ENCODE measurements at regions not wholly inside any gene's neighbourhood (a gene's known extent, or its start where the extent isn't known, plus 50 kb on each side); places are given as distances from the start of the nearest gene placed in this dataset.

DNA sequence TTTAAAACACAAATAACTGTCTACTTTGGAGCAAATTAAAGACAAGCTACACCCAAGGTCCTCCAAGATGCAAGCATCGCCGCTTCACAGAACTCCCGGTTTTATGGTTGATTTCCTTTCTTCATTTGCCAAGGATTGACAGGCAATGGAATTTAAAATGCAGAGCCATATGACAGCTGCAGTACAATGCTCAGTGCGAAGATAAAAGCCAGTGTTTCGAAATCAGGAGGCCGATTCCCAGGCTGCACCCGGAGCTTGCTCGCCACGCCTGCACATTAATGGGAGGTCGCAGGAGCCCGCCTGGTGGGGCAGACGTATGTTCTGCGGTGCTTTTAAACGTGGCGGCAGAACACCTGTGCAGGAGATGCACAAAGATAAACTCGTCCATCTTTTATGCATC, 727.6 kb upstream of the SOX11 start:
- no peak for DNase-seq (ENCODE audit: low read depth, low spot score)
- H3K9me3 Mint-ChIP-seq: no peaks in the 10 kb centered on the region
- H3K27me3 Mint-ChIP-seq (ENCODE audit: low read depth): no peaks in the 10 kb centered on the region
- TF ChIP-seq, protein P1, sequence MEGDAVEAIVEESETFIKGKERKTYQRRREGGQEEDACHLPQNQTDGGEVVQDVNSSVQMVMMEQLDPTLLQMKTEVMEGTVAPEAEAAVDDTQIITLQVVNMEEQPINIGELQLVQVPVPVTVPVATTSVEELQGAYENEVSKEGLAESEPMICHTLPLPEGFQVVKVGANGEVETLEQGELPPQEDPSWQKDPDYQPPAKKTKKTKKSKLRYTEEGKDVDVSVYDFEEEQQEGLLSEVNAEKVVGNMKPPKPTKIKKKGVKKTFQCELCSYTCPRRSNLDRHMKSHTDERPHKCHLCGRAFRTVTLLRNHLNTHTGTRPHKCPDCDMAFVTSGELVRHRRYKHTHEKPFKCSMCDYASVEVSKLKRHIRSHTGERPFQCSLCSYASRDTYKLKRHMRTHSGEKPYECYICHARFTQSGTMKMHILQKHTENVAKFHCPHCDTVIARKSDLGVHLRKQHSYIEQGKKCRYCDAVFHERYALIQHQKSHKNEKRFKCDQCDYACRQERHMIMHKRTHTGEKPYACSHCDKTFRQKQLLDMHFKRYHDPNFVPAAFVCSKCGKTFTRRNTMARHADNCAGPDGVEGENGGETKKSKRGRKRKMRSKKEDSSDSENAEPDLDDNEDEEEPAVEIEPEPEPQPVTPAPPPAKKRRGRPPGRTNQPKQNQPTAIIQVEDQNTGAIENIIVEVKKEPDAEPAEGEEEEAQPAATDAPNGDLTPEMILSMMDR (conservative IDR thresholded peaks at IDR 0.05): no peak
- no peak overlapping the region for H3K27ac Mint-ChIP-seq (ENCODE audit: unreplicated experiment)
- H3K4me3 Mint-ChIP-seq: no peak overlapping the region
- peaks cover 15% of the 10 kb centered on the region for H3K4me1 Mint-ChIP-seq
- H3K36me3 Mint-ChIP-seq (ENCODE audit: low read depth): no peaks in the 10 kb centered on the region

DNA sequence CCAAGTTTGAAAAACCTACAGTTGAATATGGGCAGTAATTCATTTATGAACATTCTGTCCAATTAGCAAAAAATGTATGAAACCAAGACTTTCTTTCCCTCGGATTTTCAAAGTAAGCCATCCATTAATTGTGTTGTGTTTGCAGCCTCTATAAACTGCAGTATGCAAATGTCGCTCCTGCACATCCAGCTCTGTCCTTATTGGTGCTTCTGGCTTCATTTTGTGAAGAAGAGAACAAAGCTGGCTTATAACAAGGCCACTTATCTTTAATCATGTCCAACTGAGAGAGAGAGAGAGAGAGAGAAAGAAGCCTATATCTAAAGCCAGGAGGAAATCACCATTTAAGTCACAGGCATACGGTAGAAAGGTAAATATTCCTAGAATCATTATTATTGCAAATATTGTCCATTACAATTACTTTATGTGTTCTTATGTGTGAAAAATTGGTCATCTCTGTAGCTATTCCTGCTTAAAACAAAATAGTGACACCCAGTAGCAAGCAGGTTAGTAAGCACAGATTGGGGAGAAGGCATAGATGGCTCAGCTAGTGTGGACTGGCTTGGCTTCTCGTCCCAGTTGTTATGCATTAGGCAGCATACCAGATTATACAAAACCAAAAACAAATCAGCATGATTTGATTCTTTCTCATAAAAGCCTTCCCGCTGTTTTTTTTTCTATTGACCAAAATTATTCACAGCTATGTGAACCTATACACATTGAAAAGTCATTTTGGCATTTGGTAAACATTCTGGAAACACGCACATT, 726.4 kb upstream of the SOX11 start:
- TF ChIP-seq, protein P1 (conservative IDR thresholded peaks at IDR 0.05): no peak

DNA sequence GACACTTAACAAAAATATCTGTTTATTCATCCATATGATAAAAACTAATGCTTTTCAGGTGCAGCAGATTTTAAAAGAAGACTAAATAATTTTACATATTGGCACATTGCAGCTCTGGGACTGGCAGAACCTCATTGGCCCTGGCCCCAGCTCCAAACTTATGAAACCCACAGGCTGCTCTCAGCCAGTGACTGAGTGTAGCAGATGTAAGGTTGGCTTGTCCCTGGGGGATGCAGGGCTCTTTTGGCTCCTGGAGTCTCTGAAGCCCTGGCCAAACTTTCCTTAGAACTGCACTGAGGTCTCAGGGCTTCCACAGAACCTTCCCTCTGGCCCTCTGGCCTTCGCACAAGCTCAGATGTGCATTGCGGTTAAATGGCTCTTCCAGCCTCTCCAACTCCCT, 725.0 kb upstream of the SOX11 start:
- Mint-ChIP-seq H3K4me3 (no peak overlapping the region), H3K36me3 (ENCODE audit: low read depth) (no peaks in the 10 kb centered on the region), H3K27ac (ENCODE audit: unreplicated experiment) (no peak overlapping the region), H3K4me1 (peaks cover 15% of the 10 kb centered on the region), H3K27me3 (ENCODE audit: low read depth) (no peaks in the 10 kb centered on the region), H3K9me3 (no peaks in the 10 kb centered on the region)
- TF ChIP-seq, protein P1 (conservative IDR thresholded peaks at IDR 0.05): no peak
- DNase-seq (ENCODE audit: low read depth, low spot score): no peak

More for the DNA sequence above, 726.4 kb upstream of the SOX11 start:
- no peak for DNase-seq (ENCODE audit: low read depth, low spot score)
- no peak overlapping the region for H3K27ac Mint-ChIP-seq (ENCODE audit: unreplicated experiment)
- H3K9me3 Mint-ChIP-seq: no peaks in the 10 kb centered on the region
- peaks cover 15% of the 10 kb centered on the region for H3K4me1 Mint-ChIP-seq
- no peak overlapping the region for H3K4me3 Mint-ChIP-seq
- no peaks in the 10 kb centered on the region for H3K27me3 Mint-ChIP-seq (ENCODE audit: low read depth)
- H3K36me3 Mint-ChIP-seq (ENCODE audit: low read depth): no peaks in the 10 kb centered on the region

DNA sequence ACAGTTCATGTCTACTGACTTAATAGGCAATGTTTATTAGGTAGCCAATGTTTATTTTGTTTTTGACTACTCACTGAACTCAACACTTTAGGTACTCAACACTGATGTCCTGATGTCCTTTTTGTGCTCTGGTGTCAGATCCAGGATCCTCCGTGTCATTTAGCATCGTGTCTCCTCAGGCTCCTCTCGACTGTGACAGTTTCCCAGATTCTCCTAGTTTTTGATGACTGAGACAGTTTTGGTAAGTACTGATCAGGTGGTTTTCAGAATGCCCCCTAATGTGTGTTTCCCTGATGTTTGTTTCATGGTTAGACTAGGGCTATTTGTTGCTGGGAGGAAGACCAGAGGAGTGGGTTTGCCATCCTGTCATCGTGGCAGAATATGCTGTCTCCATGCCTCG, 719.7 kb upstream of the SOX11 start:
- Mint-ChIP-seq H3K27ac (ENCODE audit: unreplicated experiment) (no peak overlapping the region), H3K4me1 (no peaks in the 10 kb centered on the region), H3K9me3 (no peaks in the 10 kb centered on the region), H3K4me3 (no peak overlapping the region), H3K36me3 (ENCODE audit: low read depth) (no peaks in the 10 kb centered on the region), H3K27me3 (ENCODE audit: low read depth) (no peaks in the 10 kb centered on the region)
- DNase-seq (ENCODE audit: low read depth, low spot score): no peak
- TF ChIP-seq, protein P1 (conservative IDR thresholded peaks at IDR 0.05): no peak

DNA sequence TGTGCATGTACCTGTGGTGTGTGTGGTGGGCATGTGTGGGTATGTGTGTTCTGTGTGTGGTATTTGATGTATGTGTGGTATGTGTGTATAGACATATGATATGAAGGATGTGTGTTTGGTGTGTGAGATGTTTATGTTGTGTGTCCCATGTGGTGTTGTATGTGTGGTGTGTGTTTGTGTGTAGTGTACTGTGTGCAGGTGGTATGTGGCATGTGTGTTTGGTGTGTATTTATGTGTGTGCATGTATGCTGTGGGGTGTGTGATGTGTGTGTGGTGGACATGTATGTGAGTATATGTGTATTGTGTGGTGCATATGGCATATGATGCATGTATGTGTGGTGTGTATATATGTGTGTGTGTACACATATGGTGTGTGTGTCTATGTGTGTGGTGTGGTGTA, 718.8 kb upstream of the SOX11 start:
- Mint-ChIP-seq H3K9me3 (no peaks in the 10 kb centered on the region), H3K36me3 (ENCODE audit: low read depth) (no peaks in the 10 kb centered on the region), H3K4me3 (no peak overlapping the region), H3K4me1 (peaks cover 2% of the 10 kb centered on the region), H3K27me3 (ENCODE audit: low read depth) (no peaks in the 10 kb centered on the region), H3K27ac (ENCODE audit: unreplicated experiment) (no peak overlapping the region)
- no peak for DNase-seq (ENCODE audit: low read depth, low spot score)
- TF ChIP-seq, protein P1 (conservative IDR thresholded peaks at IDR 0.05): no peak

Data from neural crest cell (in vitro differentiated cells).